GM12872 (cell line): ENCODE measurements at regions not wholly inside any gene's neighbourhood (a gene's known extent, or its start where the extent isn't known, plus 50 kb on each side); places are given as distances from the start of the nearest gene placed in this dataset.

ENCODE experiments used
- TF ChIP-seq, protein P1 (sequence below): IDR thresholded peaks from 3 replicates; pipeline ENCODE4 v1.5.1; 2011; ENCODE audit warnings: low read depth, mild to moderate bottlenecking, low read length, moderate library complexity; ENCODE audit not compliant: insufficient read depth

GRCh38 chr12:19065223-19065622 is 64.3 kb upstream of the PLEKHA5 start:
- TF ChIP-seq, protein P1, sequence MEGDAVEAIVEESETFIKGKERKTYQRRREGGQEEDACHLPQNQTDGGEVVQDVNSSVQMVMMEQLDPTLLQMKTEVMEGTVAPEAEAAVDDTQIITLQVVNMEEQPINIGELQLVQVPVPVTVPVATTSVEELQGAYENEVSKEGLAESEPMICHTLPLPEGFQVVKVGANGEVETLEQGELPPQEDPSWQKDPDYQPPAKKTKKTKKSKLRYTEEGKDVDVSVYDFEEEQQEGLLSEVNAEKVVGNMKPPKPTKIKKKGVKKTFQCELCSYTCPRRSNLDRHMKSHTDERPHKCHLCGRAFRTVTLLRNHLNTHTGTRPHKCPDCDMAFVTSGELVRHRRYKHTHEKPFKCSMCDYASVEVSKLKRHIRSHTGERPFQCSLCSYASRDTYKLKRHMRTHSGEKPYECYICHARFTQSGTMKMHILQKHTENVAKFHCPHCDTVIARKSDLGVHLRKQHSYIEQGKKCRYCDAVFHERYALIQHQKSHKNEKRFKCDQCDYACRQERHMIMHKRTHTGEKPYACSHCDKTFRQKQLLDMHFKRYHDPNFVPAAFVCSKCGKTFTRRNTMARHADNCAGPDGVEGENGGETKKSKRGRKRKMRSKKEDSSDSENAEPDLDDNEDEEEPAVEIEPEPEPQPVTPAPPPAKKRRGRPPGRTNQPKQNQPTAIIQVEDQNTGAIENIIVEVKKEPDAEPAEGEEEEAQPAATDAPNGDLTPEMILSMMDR, result no peak

DNA sequence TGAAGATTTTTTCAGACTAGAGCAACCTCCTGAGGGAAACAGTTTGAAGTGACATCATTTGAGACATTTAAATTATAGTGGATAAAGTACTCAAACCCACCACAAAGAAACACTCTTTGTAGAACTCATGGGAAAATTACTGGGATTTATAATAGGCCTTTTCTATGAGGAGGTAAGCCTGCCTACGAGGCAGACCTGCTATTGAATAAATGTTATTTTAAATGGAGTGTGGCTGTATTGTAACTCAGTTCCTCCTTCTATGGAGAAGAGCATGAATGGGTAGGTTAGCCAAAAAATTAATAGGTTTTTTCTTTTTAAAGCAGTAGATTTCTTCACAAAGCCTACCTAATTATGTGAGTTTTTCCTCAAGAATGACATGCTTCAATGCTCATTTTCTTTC is 63.7 kb upstream of the PLEKHA5 start:
- TF ChIP-seq, protein P1, result no peak

DNA sequence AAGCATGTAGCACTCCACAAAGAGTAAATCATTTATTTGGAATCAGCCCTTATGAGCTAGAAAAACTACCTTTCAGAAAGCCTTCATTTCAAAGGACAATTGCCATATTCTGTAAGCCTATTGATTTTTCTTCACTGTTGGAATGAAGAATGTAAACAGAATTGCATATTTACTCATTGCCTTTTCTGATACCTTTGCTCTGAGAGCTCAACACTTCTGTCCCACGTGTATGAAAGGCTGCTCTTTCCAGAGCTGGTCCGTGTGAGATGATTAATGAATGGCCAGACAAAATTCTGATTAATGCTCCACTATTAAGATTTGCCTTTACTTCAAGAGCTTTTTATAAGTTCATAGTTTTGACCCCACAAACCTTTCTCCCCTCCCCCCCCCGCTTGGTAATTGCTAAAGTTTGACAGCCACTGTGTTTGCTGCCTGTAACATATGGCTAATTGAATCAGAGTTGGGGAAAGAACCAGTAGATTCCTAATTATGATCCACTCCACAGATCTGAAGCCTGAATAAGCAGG is 63.0 kb upstream of the PLEKHA5 start:
- TF ChIP-seq, protein P1, result no peak

DNA sequence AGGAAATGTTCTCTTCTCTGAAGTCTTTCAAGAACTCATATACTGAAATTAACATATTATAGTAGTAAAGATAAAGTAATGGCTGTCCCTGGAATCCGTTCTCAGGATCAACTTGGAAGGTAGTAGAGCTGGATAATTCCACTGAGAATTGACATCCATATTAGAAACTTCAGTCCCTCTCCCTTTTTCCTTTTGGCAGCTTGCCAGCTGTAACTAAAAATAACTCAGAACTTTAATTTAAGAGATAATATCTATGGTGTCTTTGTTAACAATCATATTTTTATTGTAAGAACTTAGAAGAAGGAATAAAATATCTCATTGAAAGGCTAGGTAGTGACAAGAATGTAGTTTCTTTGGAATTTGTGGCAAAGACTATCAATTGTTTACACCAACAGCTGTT is 61.4 kb upstream of the PLEKHA5 start:
- TF ChIP-seq, protein P1, result no peak

DNA sequence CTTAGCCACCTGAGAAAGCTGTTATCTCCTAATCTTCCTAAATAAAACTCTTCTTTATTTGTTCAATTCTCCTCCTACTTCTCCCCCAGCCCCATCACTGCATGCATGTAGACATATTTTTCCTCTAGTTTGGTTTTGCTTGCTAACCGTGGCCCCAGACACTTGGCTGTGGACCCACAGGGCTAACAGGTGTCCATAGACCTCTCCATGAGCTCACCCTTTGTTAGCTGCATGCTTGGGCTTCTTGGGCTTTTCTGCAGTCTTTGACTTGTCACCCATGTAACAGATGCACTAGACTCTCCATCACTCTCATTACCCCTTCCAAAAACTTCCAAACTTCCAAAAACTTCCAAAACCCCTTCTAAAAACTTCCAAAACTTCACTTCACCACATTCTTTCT is 59.2 kb upstream of the PLEKHA5 start:
- TF ChIP-seq, protein P1, result no peak

DNA sequence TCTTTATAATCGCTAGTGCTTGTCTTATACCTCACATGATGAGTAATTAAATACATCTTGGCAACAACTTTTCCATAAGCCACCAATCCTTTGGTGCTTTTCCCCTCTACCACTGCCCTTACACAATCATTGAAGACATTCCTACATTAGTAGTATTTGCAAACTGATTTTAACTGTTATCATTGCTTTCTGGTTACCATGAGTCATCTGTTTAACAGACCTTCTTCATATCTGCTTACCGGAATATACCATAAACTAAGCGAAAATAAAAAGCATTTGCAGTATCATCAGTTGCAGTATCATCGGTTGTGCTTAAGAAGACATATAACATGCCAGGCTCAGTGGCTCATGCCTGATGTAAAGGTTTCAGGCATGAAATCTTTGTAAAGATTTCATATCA is 54.8 kb upstream of the PLEKHA5 start:
- TF ChIP-seq, protein P1, result no peak

DNA sequence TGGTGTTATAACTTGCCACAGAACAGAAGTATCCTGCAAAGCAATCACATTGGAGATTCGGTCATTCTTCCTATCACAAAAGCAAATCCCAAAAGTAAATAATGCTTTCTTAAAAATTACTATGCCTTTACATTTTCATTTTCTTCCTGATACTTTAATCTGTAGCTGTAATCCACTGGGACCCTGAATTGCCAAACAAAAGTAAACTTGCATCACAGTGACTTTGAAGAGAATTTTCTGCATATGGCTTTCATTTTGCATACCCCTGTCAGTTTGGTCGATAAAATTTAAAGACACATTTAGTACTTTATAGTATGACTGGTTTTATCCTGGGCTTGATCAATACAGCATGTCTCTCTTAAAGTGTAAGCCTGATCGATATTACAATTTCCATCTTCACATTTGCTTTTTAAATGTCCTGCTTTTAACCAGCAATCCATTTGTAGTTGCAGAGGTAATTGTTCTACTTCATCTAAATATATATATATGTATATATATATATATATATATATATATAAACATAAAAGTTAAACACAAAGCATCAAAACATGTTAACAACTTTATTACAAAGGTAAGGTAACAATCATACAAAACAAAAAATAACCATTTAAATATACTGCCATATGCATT is 53.7 kb upstream of the PLEKHA5 start:
- TF ChIP-seq, protein P1, result no peak
